ENCODE measurements at regions not wholly inside any gene's neighbourhood (a gene's known extent, or its start where the extent isn't known, plus 50 kb on each side); places are given as distances from the start of the nearest gene placed in this dataset.

- DNase-seq: no peak
Observed at GRCh38 chr7:96931891-96932290, 73.5 kb upstream of the DLX6 start.

GRCh38 chr7:96933067-96933645 is 72.2 kb upstream of the DLX6 start:
- DNase-seq: no peak

GRCh38 chr7:96936621-96937020 is 68.7 kb upstream of the DLX6 start:
- no peak for DNase-seq

GRCh38 chr7:96942112-96942511 is 63.2 kb upstream of the DLX6 start:
- no peak for DNase-seq

GRCh38 chr7:96949766-96950165 is 55.6 kb upstream of the DLX6 start:
- DNase-seq: no peak

- no peak for DNase-seq
Observed at GRCh38 chr7:96952974-96953391, 52.4 kb upstream of the DLX6 start.

GRCh38 chr7:96953676-96954513 is 51.5 kb upstream of the DLX6 start:
- DNase-seq: no peak

All from NCI-H82 (cell line).